GM18511 (cell line): ENCODE measurements at regions not wholly inside any gene's neighbourhood (a gene's known extent, or its start where the extent isn't known, plus 50 kb on each side); places are given as distances from the start of the nearest gene placed in this dataset.
"Not testable (repeated sequence)": the region's sequence is repeated elsewhere in the genome, so short reads cannot be mapped to it uniquely, and the experiment has no call there.

Experiments
- ATAC-seq: cut with Tn5 transposase; IDR thresholded peaks from one replicate; pipeline ENCODE4 v1.9.1; 2021; ENCODE audit warnings: mild to moderate bottlenecking, moderate library complexity; ENCODE audit not compliant: unreplicated experiment

- ATAC-seq: no peak
Measured at GRCh38 chr11:106482917-106483785, 405.7 kb downstream of the AASDHPPT start.

- ATAC-seq: no peak
Measured at GRCh38 chr11:106491751-106492150, 414.3 kb downstream of the AASDHPPT start.

- ATAC-seq: no peak
Measured at GRCh38 chr11:106493751-106494150, 416.3 kb downstream of the AASDHPPT start.

- no peak for ATAC-seq
Measured at GRCh38 chr11:106495046-106495445, 417.6 kb downstream of the AASDHPPT start.

GRCh38 chr11:106496677-106497076 lies 419.2 kb downstream of the AASDHPPT start:
- ATAC-seq: no peak

- ATAC-seq: no peak
Measured at GRCh38 chr11:106497321-106497720, 419.9 kb downstream of the AASDHPPT start.

- ATAC-seq: no peak
Measured at GRCh38 chr11:106497822-106498221, 420.4 kb downstream of the AASDHPPT start.

GRCh38 chr11:106503901-106504300 lies 426.4 kb downstream of the AASDHPPT start:
- ATAC-seq: no peak

GRCh38 chr11:106507645-106508306 lies 430.3 kb downstream of the AASDHPPT start:
- ATAC-seq: no peak

- no peak for ATAC-seq
Measured at GRCh38 chr11:106514706-106515105, 437.2 kb downstream of the AASDHPPT start.

- ATAC-seq: no peak
Measured at GRCh38 chr11:106517426-106517825, 440.0 kb downstream of the AASDHPPT start.

GRCh38 chr11:106520146-106520912 lies 442.9 kb downstream of the AASDHPPT start:
- no peak for ATAC-seq

GRCh38 chr11:106520920-106521319 lies 443.5 kb downstream of the AASDHPPT start:
- no peak for ATAC-seq

- no peak for ATAC-seq
Measured at GRCh38 chr11:106523171-106523570, 445.7 kb downstream of the AASDHPPT start.

- no peak for ATAC-seq
Measured at GRCh38 chr11:106523921-106524320, 446.5 kb downstream of the AASDHPPT start.

- ATAC-seq: no peak
Measured at GRCh38 chr11:106524436-106524835, 447.0 kb downstream of the AASDHPPT start.

- ATAC-seq: not testable (repeated sequence)
Measured at GRCh38 chr11:106531648-106532047, 454.2 kb downstream of the AASDHPPT start.

- ATAC-seq: no peak
Measured at GRCh38 chr11:106533046-106533445, 455.6 kb downstream of the AASDHPPT start.

- ATAC-seq: no peak
Measured at GRCh38 chr11:106540001-106540400, 462.5 kb downstream of the AASDHPPT start.

- ATAC-seq: no peak
Measured at GRCh38 chr11:106548406-106548805, 469.9 kb downstream of the GUCY1A2 start.
